ENCODE measurements at regions not wholly inside any gene's neighbourhood (a gene's known extent, or its start where the extent isn't known, plus 50 kb on each side); places are given as distances from the start of the nearest gene placed in this dataset.

- FAIRE-seq (no peak), DNase-seq (ENCODE audit: extremely low spot score, insufficient read length, low read depth) (no peak)
Measured at GRCh38 chr5:73274121-73274520, 101.1 kb downstream of the TMEM174 start.

- FAIRE-seq: no peak
Measured at GRCh38 chr5:73273379-73274050, 100.5 kb downstream of the TMEM174 start.

GRCh38 chr5:73272351-73272750 is 99.4 kb downstream of the TMEM174 start:
- DNase-seq (ENCODE audit: extremely low spot score, insufficient read length, low read depth) (no peak), FAIRE-seq (no peak)

More at GRCh38 chr5:73273379-73274050, 100.5 kb downstream of the TMEM174 start:
- no peak for DNase-seq (ENCODE audit: extremely low spot score, insufficient read length, low read depth)

GRCh38 chr5:73268826-73269225 is 95.8 kb downstream of the TMEM174 start:
- DNase-seq (ENCODE audit: extremely low spot score, insufficient read length, low read depth) (no peak), FAIRE-seq (no peak)

GRCh38 chr5:73267766-73268435 is 94.9 kb downstream of the TMEM174 start:
- FAIRE-seq: no peak
- no peak for DNase-seq (ENCODE audit: extremely low spot score, insufficient read length, low read depth)

- FAIRE-seq (no peak), DNase-seq (ENCODE audit: extremely low spot score, insufficient read length, low read depth) (no peak)
Measured at GRCh38 chr5:73266925-73267765, 94.2 kb downstream of the TMEM174 start.

- FAIRE-seq (no peak), DNase-seq (ENCODE audit: extremely low spot score, insufficient read length, low read depth) (no peak)
Measured at GRCh38 chr5:73266176-73266738, 93.3 kb downstream of the TMEM174 start.

- DNase-seq (ENCODE audit: extremely low spot score, insufficient read length, low read depth): no peak
- FAIRE-seq: no peak
Measured at GRCh38 chr5:73265641-73266040, 92.6 kb downstream of the TMEM174 start.

GRCh38 chr5:73264631-73265030 is 91.6 kb downstream of the TMEM174 start:
- DNase-seq (ENCODE audit: extremely low spot score, insufficient read length, low read depth) (no peak), FAIRE-seq (no peak)

- no peak for FAIRE-seq
- no peak for DNase-seq (ENCODE audit: extremely low spot score, insufficient read length, low read depth)
Measured at GRCh38 chr5:73263001-73263710, 90.2 kb downstream of the TMEM174 start.

GRCh38 chr5:73256862-73257261 is 83.9 kb downstream of the TMEM174 start:
- no peak for FAIRE-seq
- no peak for DNase-seq (ENCODE audit: extremely low spot score, insufficient read length, low read depth)

GRCh38 chr5:73256462-73256861 is 83.5 kb downstream of the TMEM174 start:
- FAIRE-seq (no peak), DNase-seq (ENCODE audit: extremely low spot score, insufficient read length, low read depth) (no peak)

GRCh38 chr5:73256012-73256411 is 83.0 kb downstream of the TMEM174 start:
- DNase-seq (ENCODE audit: extremely low spot score, insufficient read length, low read depth): no peak

GRCh38 chr5:73254642-73255041 is 81.6 kb downstream of the TMEM174 start:
- no peak for FAIRE-seq
- no peak for DNase-seq (ENCODE audit: extremely low spot score, insufficient read length, low read depth)

More at GRCh38 chr5:73256012-73256411, 83.0 kb downstream of the TMEM174 start:
- no peak for FAIRE-seq

GRCh38 chr5:73253047-73253660 is 80.2 kb downstream of the TMEM174 start:
- DNase-seq (ENCODE audit: extremely low spot score, insufficient read length, low read depth) (no peak), FAIRE-seq (no peak)

GRCh38 chr5:73250645-73251044 is 77.7 kb downstream of the TMEM174 start:
- DNase-seq (ENCODE audit: extremely low spot score, insufficient read length, low read depth) (no peak), FAIRE-seq (no peak)

GRCh38 chr5:73242735-73243134 is 69.7 kb downstream of the TMEM174 start:
- no peak for DNase-seq (ENCODE audit: extremely low spot score, insufficient read length, low read depth)
- no peak for FAIRE-seq

- FAIRE-seq (no peak), DNase-seq (ENCODE audit: extremely low spot score, insufficient read length, low read depth) (no peak)
Measured at GRCh38 chr5:73238873-73239272, 65.9 kb downstream of the TMEM174 start.

GRCh38 chr5:73236541-73237128 is 63.6 kb downstream of the TMEM174 start:
- DNase-seq (ENCODE audit: extremely low spot score, insufficient read length, low read depth) (no peak), FAIRE-seq (no peak)
